BJ (cell line): ENCODE measurements at regions not wholly inside any gene's neighbourhood (a gene's known extent, or its start where the extent isn't known, plus 50 kb on each side); places are given as distances from the start of the nearest gene placed in this dataset.
A peak's percentile ranks its signal among the peaks of the same experiment; 100 is the strongest.

ENCODE experiments used
- CTCF ChIA-PET: fragments of 350-600 bp; formaldehyde crosslinking; extraction: SDS; loops from one replicate; lab custom pipeline; 2021; ENCODE audit warnings: antibody characterized with exemption, inconsistent platforms; lab: Yijun Ruan, JAX
- POLR2A ChIA-PET: fragments of 300-600 bp; sonication (Branson Sonifier 250); formaldehyde crosslinking; extraction: SDS; loops from one replicate; lab custom pipeline; 2021; ENCODE audit warnings: antibody characterized with exemption; lab: Charles Lee
- DNase-seq: peaks from one replicate; pipeline ENCODE4 v3.0.0-alpha.2; 2011; ENCODE audit warnings: low read depth
- H3K27me3 ChIP-seq: 2 replicates; pipeline ENCODE4 v1.6.0; 2011; ENCODE audit warnings: low read length; ENCODE audit not compliant: control insufficient read depth, insufficient read depth
- H3K36me3 ChIP-seq: 2 replicates; pipeline ENCODE4 v1.5.1; 2011; ENCODE audit warnings: low read length; ENCODE audit not compliant: control insufficient read depth, insufficient read depth
- H3K4me3 ChIP-seq: 2 replicates; pipeline ENCODE4 v1.5.1; 2011; ENCODE audit warnings: low read depth, mild to moderate bottlenecking, control low read depth, low read length
- CTCF ChIP-seq: IDR thresholded peaks from 2 replicates; pipeline ENCODE4 v1.5.1; 2011; ENCODE audit warnings: low read depth, mild to moderate bottlenecking, control low read depth, inconsistent platforms, low read length, moderate library complexity; ENCODE audit not compliant: insufficient read depth

DNA sequence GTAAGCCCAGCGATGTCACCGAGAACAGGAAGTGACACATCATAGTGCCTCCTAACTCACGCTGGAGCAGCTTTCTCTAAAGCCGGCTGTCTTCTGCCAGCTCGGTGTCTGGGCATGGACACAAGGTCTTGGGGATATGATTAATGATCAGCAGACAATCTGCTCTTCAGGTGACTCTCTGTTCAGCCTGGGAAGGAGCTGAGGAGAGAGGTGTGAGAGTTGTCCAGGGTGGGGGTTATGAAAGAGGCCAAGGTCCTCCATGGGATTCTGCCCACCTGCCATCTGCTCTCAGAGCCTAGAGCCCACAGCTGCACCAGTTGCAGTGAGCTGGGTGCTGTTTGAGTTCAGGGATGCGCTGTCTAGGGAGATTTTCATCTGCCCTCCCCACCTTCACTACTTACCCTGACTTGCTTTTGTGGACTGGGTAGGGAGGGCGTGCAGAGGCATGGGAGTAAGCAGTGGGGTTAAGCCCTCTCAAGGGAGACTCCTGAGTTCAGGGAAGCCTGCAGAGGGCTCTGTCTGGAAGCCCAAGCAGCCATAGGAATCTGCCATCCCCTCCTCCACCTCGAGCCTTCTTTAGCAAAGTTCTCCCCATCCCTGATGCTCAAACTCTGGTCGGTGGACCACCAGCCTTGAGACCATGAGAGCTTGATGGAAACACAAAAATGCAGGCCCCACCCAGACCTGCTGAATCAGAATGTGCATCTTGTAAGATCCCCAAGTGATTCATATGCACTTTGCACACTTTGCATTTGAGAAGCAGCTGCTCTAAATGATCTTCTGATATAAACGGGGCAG lies 539.7 kb downstream of the RFC3 start:
- no peak for DNase-seq
- Histone ChIP-seq H3K4me3 (no peak overlapping the region), H3K27me3 (no peaks in the 10 kb centered on the region), H3K36me3 (no peaks in the 10 kb centered on the region)
- ChIA-PET CTCF (interaction anchor here (0.6 to 1.6 kb wide), 3 partner anchors 275 to 427 kb away, joined by 3 read pairs; no protein-coding TSS in a partner anchor), POLR2A (interaction anchor here (0.6 kb wide), 3 partner anchors 10 to 422 kb away, joined by 3 to 5 read pairs (median 4); no protein-coding TSS in a partner anchor)
- TF ChIP-seq CTCF, result no peak

DNA sequence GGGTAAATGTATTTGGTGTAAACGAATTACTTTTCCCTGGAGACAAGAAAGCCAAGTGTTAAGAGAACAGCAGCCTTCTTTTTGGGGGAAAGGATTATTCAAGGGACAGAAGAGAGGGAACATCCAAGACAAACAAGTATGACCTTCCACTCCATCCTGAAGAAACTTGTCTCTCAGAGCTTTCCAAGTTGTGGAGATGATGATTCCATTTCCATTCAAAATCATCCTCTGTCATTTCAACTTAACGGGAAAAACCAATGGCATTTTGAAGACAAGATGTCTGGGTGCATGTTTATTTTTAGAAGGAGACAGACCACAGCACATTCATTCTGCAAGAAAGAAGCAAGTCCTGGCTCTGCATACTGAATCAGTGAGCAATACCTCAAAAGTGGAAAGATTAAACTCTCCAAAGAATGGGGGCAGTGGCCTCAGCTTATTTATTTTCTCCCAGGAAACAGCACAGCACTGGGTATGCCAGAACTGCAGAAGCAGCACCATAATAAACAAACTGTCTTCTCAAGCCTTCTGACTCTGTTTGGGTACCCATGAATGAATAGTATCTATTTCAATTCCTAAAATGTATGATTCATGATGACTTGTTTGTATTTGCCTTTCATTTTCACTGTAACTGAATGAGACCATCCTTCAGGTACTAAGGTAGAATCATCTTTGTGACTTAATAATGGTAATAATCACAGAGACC lies 541.0 kb downstream of the RFC3 start:
- CTCF ChIA-PET, result interaction anchor here (1.0 to 2.2 kb wide), 3 partner anchors 8 to 276 kb away, joined by 3 to 6 read pairs (median 3); no protein-coding TSS in a partner anchor
- Histone ChIP-seq H3K4me3 (no peak overlapping the region), H3K27me3 (no peaks in the 10 kb centered on the region), H3K36me3 (no peaks in the 10 kb centered on the region)
- TF ChIP-seq CTCF, result no peak
- DNase-seq, result peak; percentile 73
- POLR2A ChIA-PET, result no interaction called here

DNA sequence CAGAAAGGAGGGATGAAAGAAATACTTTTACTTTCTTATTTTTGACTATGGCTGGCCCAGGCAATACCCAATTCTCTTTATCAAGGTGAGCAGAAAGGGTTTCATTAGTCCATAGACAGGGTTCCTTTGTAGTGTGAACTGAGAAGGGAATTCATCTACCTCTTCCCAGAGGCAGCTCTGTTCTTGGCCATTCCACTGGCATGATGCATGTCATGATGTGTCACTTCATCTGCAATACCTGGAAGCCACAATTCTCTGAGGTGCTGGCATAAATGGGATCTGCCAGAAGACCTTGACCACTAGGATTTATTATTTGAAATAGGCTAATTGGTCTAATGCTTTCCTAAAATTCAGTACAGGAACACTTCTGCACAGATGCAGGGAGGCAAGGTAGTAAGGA lies 542.8 kb downstream of the RFC3 start:
- CTCF ChIA-PET, result no interaction called here
- no peak for TF ChIP-seq CTCF
- no peak for DNase-seq
- no peak overlapping the region for H3K4me3 ChIP-seq
- no peaks in the 10 kb centered on the region for H3K27me3 ChIP-seq
- H3K36me3 ChIP-seq, result no peaks in the 10 kb centered on the region
- POLR2A ChIA-PET, result interaction anchor here (0.7 kb wide), 1 partner anchor 153 kb away, joined by 3 read pairs; no protein-coding TSS in a partner anchor

DNA sequence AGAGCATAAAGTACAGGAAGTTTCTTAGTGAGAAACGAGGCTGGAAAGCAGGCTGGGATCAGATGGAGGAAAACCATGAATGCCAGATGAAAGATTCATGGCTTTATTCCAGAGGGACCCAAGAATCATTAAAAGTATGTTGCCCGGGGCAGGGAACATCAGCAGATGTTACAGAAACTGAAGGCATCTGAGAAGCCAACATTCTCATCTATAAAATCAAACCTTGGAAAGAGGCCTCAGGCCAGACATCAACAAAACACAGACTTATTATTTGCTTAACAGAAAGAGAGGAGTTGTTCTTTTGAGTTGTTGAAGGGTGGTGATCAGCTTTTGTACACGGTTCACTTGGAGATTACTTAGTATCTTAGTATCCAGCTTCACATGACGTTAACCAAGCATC lies 543.6 kb downstream of the RFC3 start:
- Histone ChIP-seq H3K27me3 (no peaks in the 10 kb centered on the region), H3K36me3 (no peaks in the 10 kb centered on the region), H3K4me3 (no peak overlapping the region)
- no peak for TF ChIP-seq CTCF
- ChIA-PET POLR2A (interaction anchor here (0.7 kb wide), 1 partner anchor 154 kb away, joined by 3 read pairs; no protein-coding TSS in a partner anchor), CTCF (no interaction called here)
- peak; percentile 86 for DNase-seq

- no peaks in the 10 kb centered on the region for H3K27me3 ChIP-seq
- no peaks in the 10 kb centered on the region for H3K36me3 ChIP-seq
- DNase-seq, result no peak
- no peak for TF ChIP-seq CTCF
- ChIA-PET CTCF (no interaction called here), POLR2A (no interaction called here)
- H3K4me3 ChIP-seq, result no peak overlapping the region
Measured at GRCh38 chr13:34363266-34363665, 545.3 kb downstream of the RFC3 start.
